Ishikawa (cell line): ENCODE measurements at regions not wholly inside any gene's neighbourhood (a gene's known extent, or its start where the extent isn't known, plus 50 kb on each side); places are given as distances from the start of the nearest gene placed in this dataset.

Source experiments
- NFIC ChIP-seq: IDR thresholded peaks from 2 replicates; pipeline ENCODE4 v1.6.1; 2012
- REST ChIP-seq: IDR thresholded peaks from 2 replicates; pipeline ENCODE4 v1.6.1; 2012; ENCODE audit warnings: low read depth, mild to moderate bottlenecking
- TAF1 ChIP-seq: IDR thresholded peaks from 2 replicates; pipeline ENCODE4 v1.6.1; 2012; ENCODE audit warnings: low read depth, mild to moderate bottlenecking
- YY1 ChIP-seq: IDR thresholded peaks from 2 replicates; pipeline ENCODE4 v1.6.1; 2012; ENCODE audit warnings: low read depth

GRCh38 chr7:89772276-89772675 lies 382.0 kb upstream of the STEAP1 start:
- no peak for TF ChIP-seq NFIC
- no peak for TF ChIP-seq TAF1
- TF ChIP-seq REST, result no peak
- TF ChIP-seq YY1, result no peak
